Embryonic facial prominence (tissue), 1 donor: ENCODE measurements at regions not wholly inside any gene's neighbourhood (a gene's known extent, or its start where the extent isn't known, plus 50 kb on each side); places are given as distances from the start of the nearest gene placed in this dataset.

Experiments used
- DNase-seq: peaks from one replicate; pipeline ENCODE4 v3.0.0-alpha.2; 2016; ENCODE audit errors: extremely low spot score

DNA sequence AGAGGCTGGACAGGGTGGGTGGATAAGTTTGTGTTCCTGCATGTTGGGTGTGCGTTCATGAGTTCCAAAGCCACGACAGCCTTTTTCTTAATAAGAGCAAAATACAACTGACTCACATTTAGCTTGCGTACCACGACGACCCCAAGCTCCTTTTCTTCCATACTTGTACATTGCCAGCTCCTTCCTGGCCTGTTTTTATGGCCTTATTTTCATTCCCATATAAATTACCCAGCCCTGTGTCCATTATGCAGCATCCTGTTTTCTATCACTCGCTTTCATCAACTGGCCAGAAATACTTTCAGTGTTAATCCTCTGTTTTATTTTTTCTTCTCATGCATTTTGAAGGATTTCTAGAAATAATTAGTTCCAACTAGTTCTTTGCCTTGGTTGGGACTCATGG is 499.1 kb downstream of the FOXO1 start:
- DNase-seq = no peak

- no peak for DNase-seq
These were observed 497.8 kb downstream of the FOXO1 start for GRCh38 chr13:40168425-40169166.

- DNase-seq = no peak
These were observed 497.0 kb downstream of the FOXO1 start for GRCh38 chr13:40169476-40169875.

DNA sequence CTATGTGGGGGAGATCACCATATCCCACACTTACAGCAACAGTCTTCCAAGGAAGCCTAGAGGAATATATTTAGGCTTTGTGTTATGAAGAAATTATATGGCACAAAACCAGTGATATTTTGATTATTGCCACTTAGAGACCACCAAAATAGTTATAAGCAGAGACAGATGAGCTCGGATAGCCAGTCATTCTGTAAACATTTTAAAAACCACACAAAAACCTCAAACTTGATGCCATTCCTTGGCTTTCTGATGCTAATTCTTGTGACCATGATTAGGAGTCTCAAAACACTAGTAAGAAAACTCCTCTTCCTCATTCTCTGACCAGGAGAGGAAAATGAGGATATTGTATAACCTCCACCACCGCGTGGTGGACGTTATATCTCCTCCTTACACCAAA is 496.4 kb downstream of the FOXO1 start:
- DNase-seq = no peak

DNA sequence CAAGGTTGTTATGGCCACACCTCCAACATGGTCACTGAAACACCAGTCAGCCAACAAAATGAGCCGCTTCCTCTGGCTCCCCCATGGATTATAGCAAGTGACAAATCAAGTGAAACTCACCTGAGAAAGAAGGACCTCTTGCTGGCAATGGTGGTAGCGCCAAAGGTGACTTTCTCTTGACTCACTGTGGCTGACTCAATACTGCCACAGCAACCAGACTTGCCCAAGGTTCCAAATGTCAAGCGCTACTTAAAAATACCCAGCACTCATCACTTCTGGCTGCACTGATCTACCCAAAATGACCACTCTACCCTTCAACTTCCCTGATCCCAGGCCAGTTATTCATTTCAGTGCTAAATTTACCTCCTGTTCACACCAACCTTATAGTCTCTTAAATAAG is 495.5 kb downstream of the FOXO1 start:
- DNase-seq = no peak

GRCh38 chr13:40171566-40171965 is 494.9 kb downstream of the FOXO1 start:
- no peak for DNase-seq

- no peak for DNase-seq
These were observed 494.3 kb downstream of the FOXO1 start for GRCh38 chr13:40172149-40172591.

GRCh38 chr13:40172878-40173277 is 493.6 kb downstream of the FOXO1 start:
- DNase-seq = no peak

DNA sequence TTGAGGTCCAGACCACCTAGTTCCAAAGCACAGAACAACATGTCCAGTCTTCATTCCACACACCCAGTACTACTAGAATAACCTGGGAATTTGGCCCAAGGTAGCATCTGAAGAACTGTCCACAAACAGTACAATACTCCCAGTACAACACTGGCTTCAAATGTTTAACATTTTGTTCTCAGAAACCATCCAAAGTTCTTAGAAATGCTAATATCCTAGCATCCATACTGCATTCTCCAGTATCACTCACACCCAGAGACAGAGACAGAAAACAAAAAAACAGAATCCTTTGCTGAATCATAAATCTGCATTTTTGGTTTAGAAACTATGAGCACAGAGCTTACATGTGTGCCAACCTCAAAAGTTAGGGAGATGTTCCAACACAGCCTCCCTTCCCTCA is 490.8 kb downstream of the FOXO1 start:
- DNase-seq = no peak

DNA sequence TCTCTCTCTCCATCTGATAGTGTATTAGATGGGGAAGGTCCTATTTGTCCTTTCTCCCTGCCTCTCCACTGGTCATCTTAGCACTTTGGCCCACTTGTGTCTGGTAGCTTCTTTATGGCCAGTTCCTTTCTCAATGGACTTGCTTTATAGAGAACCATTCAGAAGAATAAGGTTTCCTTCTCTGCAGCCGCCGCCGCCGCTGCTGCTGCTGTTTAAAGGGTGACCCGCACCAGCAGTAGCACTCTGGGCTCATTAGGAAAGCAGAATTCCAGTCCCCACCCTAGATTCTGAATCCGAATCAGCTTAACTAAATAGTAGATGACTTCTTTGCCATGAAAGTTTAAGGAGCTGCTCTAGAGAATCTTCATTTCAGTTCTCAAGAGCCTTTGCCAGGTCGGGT is 490.2 kb downstream of the FOXO1 start:
- no peak for DNase-seq

GRCh38 chr13:40178130-40178529 is 488.3 kb downstream of the FOXO1 start:
- DNase-seq = no peak

DNA sequence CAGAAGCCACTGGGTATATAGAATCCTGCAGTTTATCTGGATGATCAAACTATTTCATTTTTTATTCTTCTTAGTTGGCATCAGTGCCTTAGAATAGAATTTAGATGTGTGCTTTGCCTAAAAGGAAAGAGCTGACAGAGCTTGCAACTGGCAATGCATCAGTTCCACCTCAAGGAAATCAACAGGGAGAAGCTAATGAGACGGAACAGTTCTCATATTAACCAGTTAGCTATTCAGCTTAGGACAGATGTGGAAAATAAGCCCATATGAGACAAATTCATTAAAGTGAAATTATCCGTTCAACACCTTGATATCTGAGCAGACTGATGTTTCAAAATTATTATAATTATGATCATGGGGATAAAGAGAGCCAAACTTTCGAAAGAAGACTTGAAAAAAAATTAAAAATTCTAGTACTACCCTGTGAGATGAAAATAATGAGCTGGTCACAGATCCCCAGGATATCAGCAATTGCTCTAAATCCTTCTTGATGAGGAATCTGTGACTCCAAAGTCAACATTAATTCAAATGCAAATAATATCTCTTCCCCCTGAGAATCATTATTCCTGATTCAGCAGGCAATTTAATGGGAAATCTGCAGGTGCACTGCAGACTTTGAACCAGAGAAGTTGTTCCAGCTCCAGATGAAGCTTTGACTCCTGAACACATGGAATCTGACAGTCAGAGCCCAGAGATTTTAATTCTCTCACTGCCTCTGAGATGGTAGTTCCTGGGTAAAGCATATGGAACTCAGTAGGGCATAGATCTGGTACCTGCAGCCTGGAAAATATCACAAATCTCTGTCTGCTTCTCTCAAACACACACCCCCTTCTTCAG is 486.8 kb downstream of the FOXO1 start:
- DNase-seq = no peak

DNA sequence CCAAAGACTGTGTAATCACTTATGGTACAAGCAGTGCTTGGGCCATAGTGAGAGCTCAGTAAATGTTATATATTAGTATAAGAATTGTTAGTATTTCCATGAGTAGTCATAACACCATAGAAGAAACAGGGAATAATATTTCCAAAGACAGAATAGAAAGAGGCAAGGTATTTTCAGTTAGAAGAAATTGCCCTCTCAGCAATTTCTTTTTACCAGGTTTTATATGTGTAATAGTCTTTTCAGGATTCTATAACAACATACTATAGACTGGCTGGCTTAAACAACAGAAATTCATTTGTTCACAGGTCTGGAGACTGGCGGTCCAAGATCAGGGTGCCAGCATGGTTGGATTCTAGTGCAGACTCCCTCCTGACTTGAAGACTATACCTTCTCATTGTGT is 485.7 kb downstream of the FOXO1 start:
- DNase-seq = no peak

DNA sequence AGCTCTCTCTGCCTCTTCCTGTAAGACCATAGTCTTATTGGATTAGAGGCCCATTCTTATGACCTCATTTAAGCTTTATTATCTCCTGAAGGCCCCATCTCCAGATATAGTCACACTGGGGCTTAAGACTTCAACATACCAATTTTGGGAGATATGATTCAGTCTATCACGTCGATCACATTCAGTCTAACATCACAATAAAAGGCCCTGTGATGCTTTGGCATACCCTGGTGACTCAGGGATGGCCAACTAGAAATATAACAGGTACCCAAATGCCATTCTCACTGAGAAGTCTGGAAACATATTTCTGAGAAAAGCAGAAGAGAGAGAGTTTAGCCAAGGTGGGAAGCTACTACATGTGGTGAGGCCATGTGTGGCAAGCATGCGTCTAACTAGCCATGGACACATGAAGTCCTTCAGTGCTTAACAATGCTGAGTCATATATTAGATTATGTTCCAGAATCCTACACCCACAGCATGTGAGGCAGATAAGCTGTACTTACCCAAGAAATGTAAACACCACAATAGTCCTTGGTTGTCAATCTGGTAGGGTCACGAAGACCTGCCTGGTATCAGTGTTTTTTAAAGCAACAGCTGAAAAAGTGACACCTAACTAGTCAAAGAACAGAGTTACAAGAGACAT is 485.1 kb downstream of the FOXO1 start:
- no peak for DNase-seq

GRCh38 chr13:40182591-40182990 is 483.9 kb downstream of the FOXO1 start:
- DNase-seq = no peak

DNA sequence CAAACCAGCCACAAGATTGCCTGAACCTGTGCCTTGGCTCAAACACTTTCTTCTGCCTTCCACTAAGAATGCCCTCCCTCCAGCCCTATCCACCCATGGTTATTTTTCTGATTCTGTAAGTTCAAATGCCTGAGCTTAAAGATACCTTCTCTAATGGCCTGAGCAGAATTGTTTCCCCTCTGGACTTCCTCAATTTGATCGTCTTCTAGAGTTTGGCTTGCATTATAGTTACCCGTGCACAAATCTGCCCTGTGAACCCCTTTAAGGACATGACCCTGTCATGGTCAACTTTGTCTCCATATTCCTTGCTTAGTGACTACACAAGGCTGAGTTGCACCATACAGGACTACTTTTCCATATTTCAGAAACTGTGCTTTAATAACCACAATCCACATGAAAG is 481.0 kb downstream of the FOXO1 start:
- DNase-seq = no peak

DNA sequence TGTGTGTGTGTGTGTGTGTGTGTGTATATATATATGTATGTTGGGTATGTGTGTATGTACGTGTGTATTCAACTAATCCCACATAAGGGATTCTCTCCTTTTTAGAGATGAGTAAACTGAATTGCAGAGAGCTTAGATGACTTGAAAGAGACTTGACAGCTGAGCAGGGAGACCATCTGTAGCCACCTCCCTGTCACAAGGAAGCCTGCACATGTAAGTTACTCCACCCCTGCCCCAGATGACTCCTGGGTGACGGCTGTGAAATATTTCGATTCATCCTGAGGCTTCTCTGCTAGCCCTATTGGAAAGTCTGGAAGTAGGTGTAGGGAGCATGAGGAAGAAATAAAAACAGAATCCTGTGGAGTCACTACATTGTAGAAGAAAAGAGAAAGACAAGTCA is 480.4 kb downstream of the FOXO1 start:
- DNase-seq = no peak

DNA sequence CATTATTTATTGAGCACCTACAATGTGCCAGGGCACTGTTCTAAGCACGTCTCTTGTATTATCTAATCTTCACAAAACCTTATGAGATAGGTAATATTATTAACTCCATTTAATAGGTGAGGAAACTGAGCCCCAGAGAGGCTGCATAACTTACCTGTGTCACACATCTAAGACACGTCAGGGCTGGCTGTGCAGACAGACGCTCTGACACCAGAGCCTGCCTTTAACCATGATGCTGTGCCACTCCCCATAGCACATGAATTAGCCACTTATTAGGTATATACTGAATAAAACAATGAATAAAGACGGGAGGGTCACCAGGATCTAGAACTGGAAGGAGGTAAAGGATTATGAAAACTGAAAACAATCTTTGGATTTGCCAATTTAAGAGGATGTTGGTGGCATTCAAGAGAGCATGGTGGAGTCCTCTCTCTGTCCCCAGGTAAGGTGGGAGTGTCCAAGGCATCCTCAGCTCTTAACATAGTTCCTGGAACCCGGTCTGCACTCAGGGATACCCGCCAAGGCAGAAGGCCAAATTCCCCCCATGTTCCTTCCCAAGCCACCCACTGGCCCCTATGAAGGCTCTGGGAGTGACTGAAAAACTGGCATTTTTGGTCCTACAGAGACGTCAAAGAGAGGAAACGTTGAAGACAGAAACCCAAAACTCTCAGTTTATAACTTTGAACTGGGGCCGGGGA is 479.7 kb downstream of the FOXO1 start:
- no peak for DNase-seq

DNA sequence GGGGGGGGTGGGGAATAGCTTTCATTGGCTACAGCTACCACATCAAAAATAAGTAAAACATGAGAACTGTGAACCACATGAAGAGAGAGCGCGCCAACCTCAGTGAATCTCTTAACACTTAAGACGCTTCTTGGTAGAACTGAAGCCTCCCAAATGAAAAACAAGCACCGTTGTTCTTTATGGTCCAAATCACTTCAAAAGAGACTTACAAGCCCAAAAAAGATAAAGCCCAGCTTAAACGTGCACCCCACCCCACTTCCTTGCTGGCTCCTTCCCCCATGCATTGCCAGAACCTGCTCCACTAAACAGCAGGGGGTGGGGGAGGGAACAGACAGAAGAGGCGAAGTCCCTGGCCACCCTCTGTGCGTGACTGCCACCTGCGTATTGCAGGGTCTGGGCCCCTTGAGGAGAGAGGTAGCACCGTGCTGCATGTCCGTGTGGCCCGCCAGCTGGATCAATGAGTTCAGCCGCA is 479.1 kb downstream of the FOXO1 start:
- DNase-seq = no peak

- no peak for DNase-seq
These were observed 478.4 kb downstream of the FOXO1 start for GRCh38 chr13:40187841-40188591.

- no peak for DNase-seq
These were observed 477.0 kb downstream of the FOXO1 start for GRCh38 chr13:40189426-40189825.
